ENCODE measurements at regions not wholly inside any gene's neighbourhood (a gene's known extent, or its start where the extent isn't known, plus 50 kb on each side); places are given as distances from the start of the nearest gene placed in this dataset.

DNA sequence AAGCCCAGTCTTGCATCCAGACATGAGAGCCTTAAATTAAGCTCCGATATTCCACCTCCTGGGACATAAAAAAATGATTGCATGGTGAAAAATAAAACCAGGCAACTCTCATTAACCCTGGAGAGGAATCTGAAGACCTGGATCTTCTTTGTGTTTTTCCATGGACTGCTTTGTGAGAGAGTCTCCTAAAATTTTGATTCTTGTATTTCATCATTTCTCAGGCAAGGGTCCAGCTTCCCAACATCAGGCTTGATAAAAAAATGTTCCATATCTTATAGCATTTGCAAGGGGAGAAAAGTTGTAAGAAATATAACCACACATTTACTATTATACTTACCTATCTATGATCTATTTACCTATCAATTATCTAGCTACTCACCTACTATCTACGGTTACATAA lies 327.5 kb upstream of the SPHKAP start:
- Mint-ChIP-seq H3K27me3 (ENCODE audit: low read depth) (no peaks in the 10 kb centered on the region), H3K36me3 (ENCODE audit: low read depth) (no peaks in the 10 kb centered on the region), H3K4me1 (no peaks in the 10 kb centered on the region), H3K4me3 (no peak overlapping the region), H3K27ac (ENCODE audit: unreplicated experiment) (no peak overlapping the region), H3K9me3 (no peaks in the 10 kb centered on the region)
- TF ChIP-seq CTCF (conservative IDR thresholded peaks at IDR 0.05): no peak
- no peak for DNase-seq (ENCODE audit: low read depth, low spot score)

- no peaks in the 10 kb centered on the region for H3K4me1 Mint-ChIP-seq
- TF ChIP-seq CTCF (conservative IDR thresholded peaks at IDR 0.05): no peak
- DNase-seq (ENCODE audit: low read depth, low spot score): no peak
- no peaks in the 10 kb centered on the region for H3K36me3 Mint-ChIP-seq (ENCODE audit: low read depth)
- H3K9me3 Mint-ChIP-seq: no peaks in the 10 kb centered on the region
- no peak overlapping the region for H3K27ac Mint-ChIP-seq (ENCODE audit: unreplicated experiment)
- no peak overlapping the region for H3K4me3 Mint-ChIP-seq
- H3K27me3 Mint-ChIP-seq (ENCODE audit: low read depth): no peaks in the 10 kb centered on the region
Measured at GRCh38 chr2:228507870-228508269, 326.4 kb upstream of the SPHKAP start.

DNA sequence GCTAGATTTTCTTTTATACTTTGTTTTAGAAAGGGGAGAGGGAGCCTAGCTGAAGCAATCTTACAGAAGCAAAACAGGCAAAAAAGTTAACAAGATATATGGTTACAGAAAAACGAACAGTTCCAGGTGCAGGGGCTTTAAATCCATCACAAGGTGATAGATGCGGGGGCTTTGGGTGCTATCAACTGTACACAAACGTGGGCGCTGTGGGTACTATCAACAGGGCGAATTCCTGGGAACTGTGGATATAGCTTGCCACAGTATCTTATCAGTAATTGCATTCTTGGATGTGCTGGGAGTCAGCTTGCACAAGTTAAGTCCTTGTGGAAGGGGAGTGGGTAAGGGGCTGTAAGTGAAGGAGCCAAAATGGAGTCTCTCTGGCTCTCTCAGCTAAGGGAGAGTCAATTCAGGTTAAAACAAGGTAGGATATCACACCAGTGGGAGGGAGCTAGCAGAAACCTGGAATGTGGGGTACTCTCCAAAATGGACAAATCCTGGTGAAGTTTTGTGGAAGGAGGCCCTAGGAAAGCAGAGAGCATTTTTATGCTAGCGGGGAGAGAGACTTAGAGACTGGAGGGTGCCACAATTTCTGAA lies 325.8 kb upstream of the SPHKAP start:
- Mint-ChIP-seq H3K4me1 (no peaks in the 10 kb centered on the region), H3K4me3 (no peak overlapping the region), H3K36me3 (ENCODE audit: low read depth) (no peaks in the 10 kb centered on the region), H3K27me3 (ENCODE audit: low read depth) (no peaks in the 10 kb centered on the region), H3K27ac (ENCODE audit: unreplicated experiment) (no peak overlapping the region), H3K9me3 (no peaks in the 10 kb centered on the region)
- no peak for DNase-seq (ENCODE audit: low read depth, low spot score)
- TF ChIP-seq CTCF (conservative IDR thresholded peaks at IDR 0.05): no peak

DNA sequence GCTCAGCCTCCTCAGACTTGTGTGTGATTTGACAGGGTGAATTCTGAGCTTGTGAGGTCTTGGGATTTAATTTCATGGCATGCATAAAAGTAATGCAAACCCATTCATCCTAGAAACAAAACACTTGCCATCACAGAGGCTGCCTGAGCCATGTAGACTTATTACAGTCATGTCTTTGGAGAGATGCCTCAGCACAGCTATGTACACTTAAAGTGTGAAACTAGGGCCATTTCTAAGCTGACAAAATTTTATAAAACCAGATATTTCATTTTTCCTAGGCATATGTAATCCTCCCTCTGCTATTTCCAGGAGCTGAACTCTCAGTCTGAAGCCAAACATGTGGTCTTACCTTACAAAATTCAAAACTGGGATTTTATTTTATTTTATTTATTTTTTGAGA lies 322.2 kb upstream of the SPHKAP start:
- DNase-seq (ENCODE audit: low read depth, low spot score): no peak
- no peaks in the 10 kb centered on the region for H3K36me3 Mint-ChIP-seq (ENCODE audit: low read depth)

DNA sequence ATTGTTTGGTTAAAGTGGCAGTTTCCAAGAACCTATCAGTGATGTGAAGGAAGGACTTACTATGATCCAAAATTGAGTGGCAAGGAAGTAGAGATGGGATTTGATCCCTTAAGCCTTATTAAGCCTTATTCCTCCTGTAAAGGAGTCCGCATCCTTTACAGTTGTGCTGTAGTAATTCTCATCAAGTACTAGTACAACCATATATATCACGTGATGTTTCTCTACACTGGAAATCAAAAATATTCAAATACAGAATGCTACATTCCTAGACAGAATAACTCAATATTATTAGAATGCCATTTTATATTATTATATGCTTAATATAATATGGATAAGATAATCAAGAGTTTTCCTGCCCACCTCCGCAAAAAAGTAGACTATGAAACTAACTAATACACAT lies 312.4 kb upstream of the SPHKAP start:
- no peak for DNase-seq (ENCODE audit: low read depth, low spot score)
- Mint-ChIP-seq H3K27me3 (ENCODE audit: low read depth) (no peaks in the 10 kb centered on the region), H3K4me1 (no peaks in the 10 kb centered on the region), H3K9me3 (no peaks in the 10 kb centered on the region), H3K27ac (ENCODE audit: unreplicated experiment) (no peak overlapping the region), H3K36me3 (ENCODE audit: low read depth) (no peaks in the 10 kb centered on the region), H3K4me3 (no peak overlapping the region)
- no peak for TF ChIP-seq CTCF (conservative IDR thresholded peaks at IDR 0.05)

More for the DNA sequence above, 322.2 kb upstream of the SPHKAP start:
- Mint-ChIP-seq H3K27ac (ENCODE audit: unreplicated experiment) (no peak overlapping the region), H3K4me1 (no peaks in the 10 kb centered on the region), H3K4me3 (no peak overlapping the region), H3K9me3 (no peaks in the 10 kb centered on the region), H3K27me3 (ENCODE audit: low read depth) (no peaks in the 10 kb centered on the region)
- no peak for TF ChIP-seq CTCF (conservative IDR thresholded peaks at IDR 0.05)

Measured in neural crest cell (in vitro differentiated cells).